ENCODE measurements at regions not wholly inside any gene's neighbourhood (a gene's known extent, or its start where the extent isn't known, plus 50 kb on each side); places are given as distances from the start of the nearest gene placed in this dataset.

DNA sequence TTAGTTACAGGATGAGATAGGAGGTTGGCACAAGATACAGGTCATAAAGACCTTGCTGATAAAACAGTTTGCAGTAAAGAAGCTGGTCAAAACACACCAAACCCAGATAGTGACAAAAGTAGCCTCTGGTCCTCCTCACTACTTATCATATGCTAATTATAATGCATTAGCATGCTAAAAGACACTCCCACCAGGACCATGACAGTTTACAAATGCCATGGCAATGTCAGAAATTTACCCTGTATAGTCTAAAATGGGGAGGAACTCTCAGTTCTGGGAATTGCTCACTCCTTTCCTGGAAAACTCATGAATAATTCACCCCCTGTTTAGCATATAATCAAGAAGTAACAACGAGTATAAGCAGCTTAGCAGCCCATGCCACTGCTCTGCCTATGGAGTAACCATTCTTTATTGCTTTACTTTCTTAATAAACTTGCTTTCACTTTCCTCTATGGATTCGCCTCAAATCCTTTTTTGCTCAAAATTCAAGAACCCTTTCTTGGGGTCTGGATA, 1254.4 kb downstream of the PCDH7 start:
- intact Hi-C loops (cut with DNase I), result no loop called here
- Histone ChIP-seq H3K9me3 (no peaks in the 10 kb centered on the region), H3K27ac (no peak overlapping the region), H3K36me3 (no peaks in the 10 kb centered on the region), H3K27me3 (no peaks in the 10 kb centered on the region), H3K4me3 (no peak overlapping the region), H3K4me1 (no peaks in the 10 kb centered on the region)
- ATAC-seq (no peak), DNase-seq (no peak)
- 32% methylated on average over 2 of the region's 2 CpGs for WGBS (ENCODE audit: insufficient coverage, low coverage, low lambda C conversion rate, missing lambda C conversion rate)
- TF ChIP-seq, protein P1, sequence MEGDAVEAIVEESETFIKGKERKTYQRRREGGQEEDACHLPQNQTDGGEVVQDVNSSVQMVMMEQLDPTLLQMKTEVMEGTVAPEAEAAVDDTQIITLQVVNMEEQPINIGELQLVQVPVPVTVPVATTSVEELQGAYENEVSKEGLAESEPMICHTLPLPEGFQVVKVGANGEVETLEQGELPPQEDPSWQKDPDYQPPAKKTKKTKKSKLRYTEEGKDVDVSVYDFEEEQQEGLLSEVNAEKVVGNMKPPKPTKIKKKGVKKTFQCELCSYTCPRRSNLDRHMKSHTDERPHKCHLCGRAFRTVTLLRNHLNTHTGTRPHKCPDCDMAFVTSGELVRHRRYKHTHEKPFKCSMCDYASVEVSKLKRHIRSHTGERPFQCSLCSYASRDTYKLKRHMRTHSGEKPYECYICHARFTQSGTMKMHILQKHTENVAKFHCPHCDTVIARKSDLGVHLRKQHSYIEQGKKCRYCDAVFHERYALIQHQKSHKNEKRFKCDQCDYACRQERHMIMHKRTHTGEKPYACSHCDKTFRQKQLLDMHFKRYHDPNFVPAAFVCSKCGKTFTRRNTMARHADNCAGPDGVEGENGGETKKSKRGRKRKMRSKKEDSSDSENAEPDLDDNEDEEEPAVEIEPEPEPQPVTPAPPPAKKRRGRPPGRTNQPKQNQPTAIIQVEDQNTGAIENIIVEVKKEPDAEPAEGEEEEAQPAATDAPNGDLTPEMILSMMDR (IDR thresholded peaks at IDR 0.05), result no peak
- no peak for TF ChIP-seq POLR2A (IDR thresholded peaks at IDR 0.05)

DNA sequence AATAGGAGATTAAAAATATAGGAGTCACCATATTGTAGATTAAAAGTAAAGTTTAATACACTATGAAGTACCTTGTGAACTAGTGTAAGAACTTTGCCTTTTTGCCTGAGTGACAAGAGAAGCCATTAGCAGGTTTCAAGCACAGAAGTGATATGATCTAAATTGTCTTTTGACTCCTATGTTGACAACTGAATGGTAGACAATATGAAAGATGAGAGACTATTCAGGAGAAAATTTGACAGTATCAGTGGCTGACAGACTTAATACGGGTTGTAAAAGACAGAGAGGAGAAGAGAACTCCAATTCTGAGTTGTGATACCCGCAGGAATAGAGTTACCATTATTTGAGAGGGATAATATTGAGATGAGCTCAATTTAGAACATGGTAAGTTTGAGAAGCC, 1259.8 kb downstream of the PCDH7 start:
- ATAC-seq, result no peak
- Histone ChIP-seq H3K36me3 (no peaks in the 10 kb centered on the region), H3K9me3 (no peaks in the 10 kb centered on the region), H3K4me1 (no peaks in the 10 kb centered on the region), H3K27ac (no peak overlapping the region), H3K4me3 (no peak overlapping the region), H3K27me3 (no peaks in the 10 kb centered on the region)
- no peak for TF ChIP-seq POLR2A (IDR thresholded peaks at IDR 0.05)
- TF ChIP-seq, protein P1 (IDR thresholded peaks at IDR 0.05), result no peak
- DNase-seq, result no peak
- intact Hi-C loops (cut with DNase I), result no loop called here
- 39% methylated on average over 2 of the region's 2 CpGs for WGBS (ENCODE audit: insufficient coverage, low coverage, low lambda C conversion rate, missing lambda C conversion rate)

DNA sequence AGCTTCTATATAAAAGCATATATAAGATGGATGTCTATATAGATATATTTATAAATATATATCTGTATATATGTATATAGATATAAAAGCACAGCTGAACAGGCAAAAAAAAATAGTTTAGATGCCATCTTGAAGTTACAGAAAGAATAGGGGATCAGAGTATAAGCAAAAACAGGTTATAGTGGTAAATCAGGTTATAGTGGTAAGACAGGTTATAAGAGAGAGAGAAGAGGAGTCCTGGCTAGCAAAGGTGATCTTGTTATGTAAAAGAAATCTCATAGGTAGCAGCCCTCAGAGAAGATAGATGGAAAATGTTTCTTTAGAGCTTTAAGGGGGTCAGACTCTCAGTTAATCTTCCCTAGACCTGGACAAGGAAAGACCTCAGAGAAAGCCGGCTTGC, 1263.1 kb downstream of the PCDH7 start:
- Histone ChIP-seq H3K27ac (no peak overlapping the region), H3K36me3 (no peaks in the 10 kb centered on the region), H3K4me1 (no peaks in the 10 kb centered on the region), H3K27me3 (no peaks in the 10 kb centered on the region), H3K9me3 (no peaks in the 10 kb centered on the region), H3K4me3 (no peak overlapping the region)
- 57% methylated on average over 1 of the region's 1 CpG for WGBS (ENCODE audit: insufficient coverage, low coverage, low lambda C conversion rate, missing lambda C conversion rate)
- DNase-seq (no peak), ATAC-seq (no peak)
- TF ChIP-seq, protein P1 (IDR thresholded peaks at IDR 0.05), result no peak
- no peak for TF ChIP-seq POLR2A (IDR thresholded peaks at IDR 0.05)
- intact Hi-C loops (cut with DNase I), result no loop called here

DNA sequence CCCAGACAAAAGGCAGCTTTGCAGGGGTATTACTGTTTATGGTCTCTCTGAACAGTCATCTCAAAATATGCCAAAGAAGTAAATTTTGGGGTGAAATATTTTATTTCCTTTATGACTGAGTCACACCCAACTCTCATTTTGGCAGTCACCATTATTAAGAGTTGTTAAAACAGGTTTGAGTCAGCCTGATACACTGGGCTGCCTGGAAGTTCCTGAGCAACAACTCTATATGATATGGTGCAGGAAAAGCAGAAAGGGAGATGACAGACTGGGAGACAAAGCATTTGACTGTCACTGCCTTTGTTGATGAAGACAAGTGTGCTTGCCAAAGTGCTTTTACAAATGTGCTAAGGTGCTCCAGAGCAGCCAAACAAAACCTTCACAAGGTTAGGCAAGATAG, 1263.5 kb downstream of the PCDH7 start:
- intact Hi-C loops (cut with DNase I), result no loop called here
- no peaks in the 10 kb centered on the region for H3K4me1 ChIP-seq

More for the DNA sequence above, 1263.5 kb downstream of the PCDH7 start:
- H3K4me3 ChIP-seq, result no peak overlapping the region
- no peaks in the 10 kb centered on the region for H3K9me3 ChIP-seq
- no peak overlapping the region for H3K27ac ChIP-seq
- TF ChIP-seq, protein P1 (IDR thresholded peaks at IDR 0.05), result no peak
- TF ChIP-seq POLR2A (IDR thresholded peaks at IDR 0.05), result no peak
- no peak for DNase-seq
- H3K27me3 ChIP-seq, result no peaks in the 10 kb centered on the region
- H3K36me3 ChIP-seq, result no peaks in the 10 kb centered on the region
- no peak for ATAC-seq

Measured in right lobe of liver (tissue), 6 donors.